ENCODE measurements at regions not wholly inside any gene's neighbourhood (a gene's known extent, or its start where the extent isn't known, plus 50 kb on each side); places are given as distances from the start of the nearest gene placed in this dataset.

DNA sequence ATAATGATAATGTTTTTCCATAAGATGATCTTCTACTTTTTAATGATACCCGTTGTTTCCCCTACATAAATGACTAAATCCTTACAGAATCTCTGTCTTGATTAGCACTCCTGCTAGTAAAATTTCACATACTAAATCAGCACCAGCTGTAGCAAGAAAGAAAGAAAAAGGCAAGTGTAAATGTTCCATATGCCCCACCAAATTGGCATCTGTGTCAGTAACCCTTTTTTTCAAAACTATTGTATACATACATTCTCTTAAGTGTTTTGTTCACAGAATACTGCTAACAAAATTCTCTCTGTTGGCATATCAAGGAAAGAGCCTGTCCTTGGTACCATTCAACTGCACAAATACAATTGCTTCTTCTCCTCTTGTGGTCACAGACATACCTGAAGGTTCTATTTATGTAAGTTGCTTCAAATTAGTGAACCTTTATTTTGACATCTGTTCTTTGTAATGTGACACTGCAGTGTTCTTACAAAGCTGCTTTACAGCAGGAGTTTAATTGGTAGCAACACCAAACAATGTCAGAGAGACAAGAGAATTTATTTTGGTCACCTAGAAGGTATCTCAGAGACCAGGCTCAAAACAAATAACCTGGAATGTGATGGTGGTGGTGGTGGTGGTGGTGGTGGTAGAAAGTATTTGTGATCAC is 641.9 kb downstream of the ZEB2 start:
- TF ChIP-seq POLR2A (IDR thresholded peaks at IDR 0.05; ENCODE audit: low read length) (no peak), GATA1 (IDR thresholded peaks at IDR 0.05; ENCODE audit: low read depth, low read length) (no peak)

All from erythroblast (primary cell).